Right lobe of liver (tissue), 6 donors: ENCODE measurements at regions not wholly inside any gene's neighbourhood (a gene's known extent, or its start where the extent isn't known, plus 50 kb on each side); places are given as distances from the start of the nearest gene placed in this dataset.
"Not testable (repeated sequence)": the region's sequence is repeated elsewhere in the genome, so short reads cannot be mapped to it uniquely, and the experiment has no call there.

ENCODE experiments used
- ATAC-seq, 4 donors: fragments of 200-7000 bp; cut with Tn5 transposase; one replicate each; pipeline ENCODE4 v1.9.1; 2020; ENCODE audit warnings: mild to moderate bottlenecking in 4 of 4, moderate library complexity in 4 of 4
- DNase-seq, 3 donors: peaks; one replicate each; pipeline ENCODE4 v3.0.0-alpha.2; 2020
- H3K27ac ChIP-seq, 3 donors: fragments of 200-600 bp; one replicate each; pipeline ENCODE4 v1.8.0; 2022
- H3K27me3 ChIP-seq, 2 donors: fragments of 200-600 bp; one replicate each; pipeline ENCODE4 v1.8.0; 2022
- H3K36me3 ChIP-seq, 4 donors: fragments of 200-600 bp; sonication (generic) in 1 of 4; one replicate each; pipeline versions ENCODE4 v1.5.1 to v1.8.0; 2017 to 2022; ENCODE audit warnings: control low read depth in 1 of 4
- H3K4me1 ChIP-seq, 4 donors: fragments of 200-600 bp; sonication (generic) in 1 of 4; one replicate each; pipeline versions ENCODE4 v1.5.1 to v1.8.0; 2017 to 2022; ENCODE audit warnings: control low read depth in 1 of 4
- H3K4me3 ChIP-seq, 3 donors: fragments of 200-600 bp; one replicate each; pipeline ENCODE4 v1.8.0; 2022
- H3K9me3 ChIP-seq, 4 donors: fragments of 200-600 bp; sonication (generic) in 1 of 4; one replicate each; pipeline versions ENCODE4 v1.5.1 to v1.8.0; 2017 to 2022; ENCODE audit warnings: control low read depth in 1 of 4
- POLR2A ChIP-seq: fragments of 450-650 bp; IDR thresholded peaks from one replicate; pipeline ENCODE4 v1.6.1; 2017; ENCODE audit warnings: antibody characterized with exemption, mild to moderate bottlenecking
- WGBS: methylation state at CpG from one replicate; pipeline ENCODE4 v1.1.6; 2018; ENCODE audit warnings: low coverage, low lambda C conversion rate; ENCODE audit not compliant: insufficient coverage; ENCODE audit errors: missing lambda C conversion rate; 5-methylcytosine and 5-hydroxymethylcytosine counted together
- intact Hi-C, 2 donors: fragments of 100-400 bp; cut with DNase I; formaldehyde crosslinking; loops; one replicate each; pipeline versions ENCODE4 v1.11.2 to v1.14.1; 2022
- TF ChIP-seq, protein P1 (sequence below), 4 donors: fragments of 200-600 bp in 3 of 4; fragments of 450-650 bp in 1 of 4; IDR thresholded peaks; one replicate each; pipeline versions ENCODE4 v1.5.1 to v1.8.0; 2016 to 2022; ENCODE audit warnings: antibody characterized with exemption in 4 of 4, mild to moderate bottlenecking in 2 of 4
- donor health status: DM: no; HTN: yes; CAD: no.
- donor health status: DM: no; HTN: no; CAD: no.
- donor health status: DM: no; HTN: no; CAD: no.
- donor health status: DM: no; HTN: yes; CAD: no.
- donor health status: DM: no; HTN: yes; CAD: no.

- Histone ChIP-seq H3K4me1 (no peaks in the 10 kb centered on the region), H3K36me3 (no peaks in the 10 kb centered on the region), H3K27me3 (no peaks in the 10 kb centered on the region), H3K4me3 (no peak overlapping the region), H3K9me3 (no peaks in the 10 kb centered on the region), H3K27ac (no peak overlapping the region)
- ATAC-seq (no peak), DNase-seq (no peak)
- intact Hi-C loops, result no loop called here
- 33% methylated on average over 3 of the region's 3 CpGs for WGBS
- no peak for TF ChIP-seq POLR2A
- TF ChIP-seq, protein P1, sequence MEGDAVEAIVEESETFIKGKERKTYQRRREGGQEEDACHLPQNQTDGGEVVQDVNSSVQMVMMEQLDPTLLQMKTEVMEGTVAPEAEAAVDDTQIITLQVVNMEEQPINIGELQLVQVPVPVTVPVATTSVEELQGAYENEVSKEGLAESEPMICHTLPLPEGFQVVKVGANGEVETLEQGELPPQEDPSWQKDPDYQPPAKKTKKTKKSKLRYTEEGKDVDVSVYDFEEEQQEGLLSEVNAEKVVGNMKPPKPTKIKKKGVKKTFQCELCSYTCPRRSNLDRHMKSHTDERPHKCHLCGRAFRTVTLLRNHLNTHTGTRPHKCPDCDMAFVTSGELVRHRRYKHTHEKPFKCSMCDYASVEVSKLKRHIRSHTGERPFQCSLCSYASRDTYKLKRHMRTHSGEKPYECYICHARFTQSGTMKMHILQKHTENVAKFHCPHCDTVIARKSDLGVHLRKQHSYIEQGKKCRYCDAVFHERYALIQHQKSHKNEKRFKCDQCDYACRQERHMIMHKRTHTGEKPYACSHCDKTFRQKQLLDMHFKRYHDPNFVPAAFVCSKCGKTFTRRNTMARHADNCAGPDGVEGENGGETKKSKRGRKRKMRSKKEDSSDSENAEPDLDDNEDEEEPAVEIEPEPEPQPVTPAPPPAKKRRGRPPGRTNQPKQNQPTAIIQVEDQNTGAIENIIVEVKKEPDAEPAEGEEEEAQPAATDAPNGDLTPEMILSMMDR (IDR thresholded peaks at IDR 0.05), result no peak
Measured at GRCh38 chr4:36601864-36602495, 320.6 kb downstream of the DTHD1 start.

DNA sequence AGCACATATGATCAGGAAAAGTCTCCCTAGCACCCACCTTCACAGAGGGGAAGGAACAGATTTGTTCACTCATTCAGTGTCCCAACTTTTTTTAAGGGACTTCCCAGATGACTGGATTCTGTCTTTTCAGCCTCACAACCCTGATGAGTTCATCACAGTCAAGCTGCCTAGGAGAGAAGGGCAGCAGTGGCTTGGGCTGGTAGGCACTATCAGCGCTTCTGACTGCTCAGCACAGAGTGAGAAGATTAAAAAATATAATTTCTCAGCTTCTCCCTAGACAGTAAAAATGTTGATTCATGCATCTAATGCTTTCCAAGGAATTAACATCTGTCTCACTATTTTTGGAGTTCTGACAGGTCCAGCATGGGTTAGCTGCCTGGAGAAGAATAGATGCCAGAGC, 328.2 kb downstream of the DTHD1 start:
- no peak for ATAC-seq
- WGBS, result 71% methylated on average over 1 of the region's 1 CpG
- intact Hi-C loops, result no loop called here

GRCh38 chr4:36610628-36611027, 329.2 kb downstream of the DTHD1 start:
- H3K27ac ChIP-seq, result no peak overlapping the region
- DNase-seq (no peak), ATAC-seq (no peak)
- no peaks in the 10 kb centered on the region for H3K4me1 ChIP-seq
- H3K36me3 ChIP-seq, result no peaks in the 10 kb centered on the region
- H3K27me3 ChIP-seq, result no peaks in the 10 kb centered on the region
- H3K4me3 ChIP-seq, result no peak overlapping the region
- WGBS, result 65% methylated on average over 2 of the region's 2 CpGs
- no peaks in the 10 kb centered on the region for H3K9me3 ChIP-seq
- no peak for TF ChIP-seq POLR2A
- TF ChIP-seq, protein P1 (IDR thresholded peaks at IDR 0.05), result no peak
- intact Hi-C loops, result no loop called here

More for the DNA sequence above, 328.2 kb downstream of the DTHD1 start:
- no peak overlapping the region for H3K27ac ChIP-seq
- H3K4me3 ChIP-seq, result no peak overlapping the region
- no peak for TF ChIP-seq POLR2A
- TF ChIP-seq, protein P1 (IDR thresholded peaks at IDR 0.05), result no peak
- DNase-seq, result no peak
- H3K4me1 ChIP-seq, result no peaks in the 10 kb centered on the region
- H3K36me3 ChIP-seq, result no peaks in the 10 kb centered on the region
- no peaks in the 10 kb centered on the region for H3K9me3 ChIP-seq
- no peaks in the 10 kb centered on the region for H3K27me3 ChIP-seq

- H3K27ac ChIP-seq, intact Hi-C loops, H3K4me3 ChIP-seq, H3K36me3 ChIP-seq, H3K4me1 ChIP-seq, H3K27me3 ChIP-seq, ATAC-seq, DNase-seq, H3K9me3 ChIP-seq: not testable (repeated sequence)
- WGBS, result 100% methylated on average over 1 of the region's 2 CpGs
Measured at GRCh38 chr4:36613142-36613541, 331.7 kb downstream of the DTHD1 start.

GRCh38 chr4:36614011-36614410, 332.6 kb downstream of the DTHD1 start:
- no peak for DNase-seq
- 78% methylated on average over 3 of the region's 3 CpGs for WGBS
- no peak overlapping the region for H3K4me3 ChIP-seq
- no peaks in the 10 kb centered on the region for H3K36me3 ChIP-seq
- no peak overlapping the region for H3K27ac ChIP-seq
- intact Hi-C loops, result no loop called here
- H3K9me3 ChIP-seq, result no peaks in the 10 kb centered on the region
- H3K27me3 ChIP-seq, result no peaks in the 10 kb centered on the region
- no peak for TF ChIP-seq POLR2A
- TF ChIP-seq, protein P1 (IDR thresholded peaks at IDR 0.05), result no peak
- H3K4me1 ChIP-seq, result no peaks in the 10 kb centered on the region
- ATAC-seq, result no peak
